IMR-90 (cell line): ENCODE measurements at regions not wholly inside any gene's neighbourhood (a gene's known extent, or its start where the extent isn't known, plus 50 kb on each side); places are given as distances from the start of the nearest gene placed in this dataset.

ENCODE experiments used
- ATAC-seq: fragments of 200-7000 bp; cut with Tn5 transposase; 2 replicates; pipeline ENCODE4 v1.9.1; 2020; ENCODE audit warnings: low read depth, mild to moderate bottlenecking, moderate library complexity
- BruUV-seq: library from RNA; stranded (reverse); fragments of 400-500 nt; replicated peaks from 2 replicates; lab custom pipeline; 2021; lab: Mats Ljungman, UMichigan
- CTCF ChIA-PET: fragments of 300-600 bp; formaldehyde crosslinking; extraction: SDS; loops from one replicate; lab custom pipeline; 2021; ENCODE audit warnings: antibody characterized with exemption; lab: Yijun Ruan, JAX
- POLR2A ChIA-PET: fragments of 300-600 bp; sonication (Branson Sonifier 250); formaldehyde crosslinking; loops from one replicate; lab custom pipeline; 2022; ENCODE audit warnings: antibody characterized with exemption; ENCODE audit not compliant: unreplicated experiment; lab: Charles Lee
- DNase-seq: peaks from one replicate; pipeline ENCODE4 v3.0.0; 2013
- H2AFZ ChIP-seq: replicated peaks from 2 replicates; pipeline ENCODE3; 2013; ENCODE audit warnings: low read length, mild to moderate bottlenecking; ENCODE audit not compliant: poor library complexity
- H2AK5ac ChIP-seq: 2 replicates; pipeline ENCODE4 v1.6.1; 2013; ENCODE audit warnings: low read depth, low read length, inconsistent platforms
- H2AK9ac ChIP-seq: replicated peaks from 2 replicates; pipeline ENCODE3; 2013; ENCODE audit warnings: mild to moderate bottlenecking, low read depth, low read length, moderate library complexity; ENCODE audit not compliant: poor library complexity
- H2BK120ac ChIP-seq: 2 replicates; pipeline ENCODE4 v1.6.1; 2013; ENCODE audit warnings: low read depth, low read length, inconsistent platforms
- H2BK15ac ChIP-seq: 3 replicates; pipeline ENCODE4 v1.6.1; 2013; ENCODE audit warnings: low read depth, low read length, inconsistent platforms
- H2BK20ac ChIP-seq: 2 replicates; pipeline ENCODE4 v1.6.1; 2013; ENCODE audit warnings: low read depth, mild to moderate bottlenecking, inconsistent platforms, low read length, moderate library complexity
- H2BK5ac ChIP-seq: 2 replicates; pipeline ENCODE4 v1.6.1; 2013; ENCODE audit warnings: mild to moderate bottlenecking, low read depth, low read length, inconsistent platforms; ENCODE audit not compliant: poor library complexity, severe bottlenecking
- H3K14ac ChIP-seq: replicated peaks from 2 replicates; pipeline ENCODE4 v1.6.1; 2013; ENCODE audit warnings: low read depth, low read length, inconsistent platforms
- H3K18ac ChIP-seq: 2 replicates; pipeline ENCODE4 v1.6.1; 2013; ENCODE audit warnings: low read depth, low read length, control low read depth
- H3K23ac ChIP-seq: 2 replicates; pipeline ENCODE4 v1.6.1; 2013; ENCODE audit warnings: low read depth, low read length, inconsistent platforms
- H3K27ac ChIP-seq: 2 replicates; pipeline ENCODE4 v1.5.1; 2013; ENCODE audit warnings: mild to moderate bottlenecking, control low read depth, low read length; ENCODE audit not compliant: insufficient read depth
- H3K27me3 ChIP-seq: 2 replicates; pipeline ENCODE4 v1.6.1; 2013; ENCODE audit warnings: low read length; ENCODE audit not compliant: control insufficient read depth, insufficient read depth
- H3K36me3 ChIP-seq: 2 replicates; pipeline ENCODE4 v1.6.1; 2013; ENCODE audit warnings: low read length, mixed read lengths; ENCODE audit not compliant: control insufficient read depth, insufficient read depth
- H3K4ac ChIP-seq: 2 replicates; pipeline ENCODE4 v1.6.1; 2013; ENCODE audit warnings: low read depth, low read length, inconsistent platforms
- H3K4me1 ChIP-seq: 2 replicates; pipeline ENCODE4 v1.6.1; 2013; ENCODE audit warnings: low read length, mixed read lengths; ENCODE audit not compliant: control insufficient read depth, insufficient read depth
- H3K4me2 ChIP-seq: 2 replicates; pipeline ENCODE4 v1.6.1; 2013; ENCODE audit warnings: low read depth, mild to moderate bottlenecking, control low read depth, low read length, moderate library complexity
- H3K4me3 ChIP-seq: 2 replicates; pipeline ENCODE4 v1.5.1; 2013; ENCODE audit warnings: low read depth, mild to moderate bottlenecking, control low read depth, low read length, moderate library complexity; ENCODE audit not compliant: insufficient read depth
- H3K56ac ChIP-seq: 2 replicates; pipeline ENCODE4 v1.6.1; 2013; ENCODE audit warnings: low read length, inconsistent platforms; ENCODE audit not compliant: insufficient read depth; ENCODE audit errors: extremely low read depth
- H3K79me1 ChIP-seq, 2 experiments: 2 replicates each; pipeline ENCODE4 v1.6.1; 2013; ENCODE audit warnings: low read length in 2 of 2, inconsistent platforms in 1 of 2, low read depth in 1 of 2
- H3K9ac ChIP-seq: 2 replicates; pipeline ENCODE4 v1.6.1; 2013; ENCODE audit warnings: low read depth, low read length, control low read depth
- H3K9me1 ChIP-seq: 2 replicates; pipeline ENCODE4 v1.6.1; 2013; ENCODE audit warnings: low read length, inconsistent platforms; ENCODE audit not compliant: insufficient read depth
- H3K9me3 ChIP-seq: 2 replicates; pipeline ENCODE4 v1.6.1; 2013; ENCODE audit warnings: low read length; ENCODE audit not compliant: control insufficient read depth, insufficient read depth
- H4K20me1 ChIP-seq: 2 replicates; pipeline ENCODE4 v1.6.1; 2013; ENCODE audit warnings: low read length, inconsistent platforms; ENCODE audit not compliant: insufficient read depth
- H4K5ac ChIP-seq: 2 replicates; pipeline ENCODE4 v1.6.1; 2013; ENCODE audit warnings: mild to moderate bottlenecking, low read depth, low read length, control low read depth
- H4K8ac ChIP-seq, 2 experiments: 2 replicates each; pipeline ENCODE4 v1.6.1; 2013; ENCODE audit warnings: low read depth in 2 of 2, low read length in 2 of 2, control low read depth in 1 of 2, inconsistent platforms in 1 of 2
- H4K91ac ChIP-seq: 2 replicates; pipeline ENCODE4 v1.6.1; 2013; ENCODE audit warnings: low read depth, low read length, inconsistent platforms; ENCODE audit not compliant: insufficient read depth
- BHLHE40 ChIP-seq: fragments of 150-350 bp; IDR thresholded peaks from 2 replicates; pipeline ENCODE4 v1.6.1; 2016; ENCODE audit warnings: mild to moderate bottlenecking, low read depth, low read length
- CEBPB ChIP-seq: IDR thresholded peaks from 2 replicates; pipeline ENCODE4 v1.6.1; 2012; ENCODE audit warnings: low read depth, low read length, improper control_type of control experiment
- CHD1 ChIP-seq: IDR thresholded peaks from 2 replicates; pipeline ENCODE4 v1.6.1; 2012; ENCODE audit warnings: low read depth, low read length, improper control_type of control experiment
- FOS ChIP-seq: fragments of 150-350 bp; IDR thresholded peaks from 2 replicates; pipeline ENCODE4 v1.6.1; 2016; ENCODE audit warnings: low read depth, low read length
- MAFK ChIP-seq: IDR thresholded peaks from 2 replicates; pipeline ENCODE4 v1.6.1; 2012; ENCODE audit warnings: low read depth, low read length, improper control_type of control experiment
- MAZ ChIP-seq: IDR thresholded peaks from 2 replicates; pipeline ENCODE4 v1.6.1; 2012; ENCODE audit warnings: low read depth, mild to moderate bottlenecking, low read length, improper control_type of control experiment, moderate library complexity, borderline replicate concordance
- MXI1 ChIP-seq: IDR thresholded peaks from 2 replicates; pipeline ENCODE4 v1.6.1; 2012; ENCODE audit warnings: low read depth, mild to moderate bottlenecking, low read length, moderate library complexity, borderline replicate concordance
- NFE2L2 ChIP-seq: fragments of 150-350 bp; IDR thresholded peaks from 2 replicates; pipeline ENCODE4 v1.6.1; 2016; ENCODE audit warnings: low read depth, mild to moderate bottlenecking, low read length
- POLR2A ChIP-seq: IDR thresholded peaks from 2 replicates; pipeline ENCODE4 v1.6.1; 2012; ENCODE audit warnings: mild to moderate bottlenecking, low read depth, low read length
- RAD21 ChIP-seq: IDR thresholded peaks from 2 replicates; pipeline ENCODE4 v1.6.1; 2012; ENCODE audit warnings: low read length, improper control_type of control experiment
- RFX5 ChIP-seq: IDR thresholded peaks from 2 replicates; pipeline ENCODE4 v1.8.0; 2012; ENCODE audit warnings: low read depth, mild to moderate bottlenecking, low read length, moderate library complexity
- WGBS, 2 experiments: methylation state at CpG; one replicate each; pipeline versions ENCODE4 v1.1.5 to v1.1.7; 2013; ENCODE audit warnings: missing lambda C conversion rate in 2 of 2; ENCODE audit not compliant: insufficient read length in 1 of 2; ENCODE audit errors: extremely low coverage in 2 of 2; 5-methylcytosine and 5-hydroxymethylcytosine counted together
- dilution Hi-C: fragments of 300-500 bp; cut with HindIII; formaldehyde crosslinking; loops from one replicate; pipeline ENCODE4 v1.14.3; 2018; ENCODE audit warnings: low sequenced_read_pairs; ENCODE audit not compliant: unreplicated experiment
- in situ Hi-C: fragments of 300-500 bp; cut with MboI; formaldehyde crosslinking; loops from 3 replicates; pipeline ENCODE4 v1.14.3; 2019; ENCODE audit warnings: low sequenced_read_pairs, inconsistent platforms, mixed read lengths
- intact Hi-C: fragments of 100-400 bp; cut with micrococcal nuclease; formaldehyde crosslinking; loops from 2 replicates; pipeline ENCODE4 v1.10.0; 2022
- TF ChIP-seq, protein P1 (sequence below): fragments of 150-350 bp; IDR thresholded peaks from 2 replicates; pipeline ENCODE4 v1.6.1; 2017; ENCODE audit warnings: mild to moderate bottlenecking, antibody characterized with exemption, low read length, low read depth
- TF ChIP-seq, protein P2 (sequence below): fragments of 150-350 bp; IDR thresholded peaks from 2 replicates; pipeline ENCODE4 v1.6.1; 2016; ENCODE audit warnings: low read depth, mild to moderate bottlenecking, low read length, moderate library complexity, borderline replicate concordance

DNA sequence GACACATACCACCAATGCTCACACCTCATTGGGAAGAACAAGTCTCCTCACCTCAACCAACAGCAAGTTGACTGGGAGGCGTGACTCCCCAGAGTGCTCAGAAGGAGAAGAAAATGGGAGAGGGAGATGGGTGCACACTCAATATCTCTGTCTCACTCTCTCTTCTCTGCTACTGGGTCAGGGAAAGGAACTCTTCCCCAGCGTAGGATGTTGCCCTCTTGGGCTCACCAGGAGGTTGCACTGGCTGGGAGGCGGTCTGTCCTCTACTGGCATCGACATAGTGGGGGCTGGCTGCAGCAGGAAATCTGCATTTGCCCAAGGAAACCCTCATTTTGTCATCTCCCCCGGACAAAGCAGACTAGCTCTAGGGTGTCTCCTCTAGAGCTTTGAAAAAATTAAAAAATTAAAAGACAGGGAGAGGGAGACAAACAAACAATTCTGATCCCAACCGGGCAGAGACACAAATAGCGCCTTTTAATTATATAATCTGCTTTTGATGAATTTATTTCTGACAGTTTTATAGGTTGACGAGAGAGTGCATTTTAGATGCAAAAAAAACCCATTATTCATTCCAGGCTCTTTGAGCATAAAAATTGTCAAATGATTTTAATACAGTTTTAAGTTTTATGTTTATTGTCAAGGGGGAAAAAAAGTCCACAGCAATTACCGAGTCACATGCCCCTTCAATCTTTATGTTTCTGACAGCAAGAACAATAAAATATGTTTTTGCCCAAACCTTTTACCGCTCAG lies 179.3 kb upstream of the MVB12B start:
- Histone ChIP-seq H3K4me3 (no peak overlapping the region), H2BK5ac (no peak overlapping the region), H3K9me3 (no peaks in the 10 kb centered on the region), H2AK9ac (no peak overlapping the region), H3K9ac (no peak overlapping the region), H3K27me3 (peaks cover 32% of the 10 kb centered on the region), H3K56ac (no peak overlapping the region), H4K20me1 (no peaks in the 10 kb centered on the region), H2BK15ac (no peak overlapping the region), H3K4me2 (no peak overlapping the region), H2BK20ac (no peak overlapping the region), H3K4me1 (no peaks in the 10 kb centered on the region), H3K27ac (no peak overlapping the region), H2BK120ac (no peak overlapping the region), H3K36me3 (no peaks in the 10 kb centered on the region), H3K23ac (no peak overlapping the region), H3K4ac (no peak overlapping the region), H4K5ac (no peak overlapping the region), H4K8ac (no peak overlapping the region), H3K79me1 (no peaks in the 10 kb centered on the region), H2AFZ (no peak overlapping the region), H3K18ac (no peak overlapping the region), H4K91ac (no peak overlapping the region), H2AK5ac (no peak overlapping the region), H3K9me1 (no peaks in the 10 kb centered on the region), H3K14ac (no peak overlapping the region)
- 20% methylated on average over 1 of the region's 10 CpGs; no CpG with 5 or more reads in 1 of the 2 experiments for WGBS, 2 experiments
- in situ Hi-C loops: no loop called here
- dilution Hi-C loops: no loop called here
- POLR2A ChIA-PET: no interaction called here
- DNase-seq (no peak), ATAC-seq (no peak)
- CTCF ChIA-PET: no interaction called here
- TF ChIP-seq RAD21: no peak
- TF ChIP-seq CEBPB: no peak
- TF ChIP-seq FOS: no peak
- TF ChIP-seq NFE2L2: no peak
- TF ChIP-seq BHLHE40: no peak
- no peak for TF ChIP-seq RFX5
- TF ChIP-seq, protein P1, sequence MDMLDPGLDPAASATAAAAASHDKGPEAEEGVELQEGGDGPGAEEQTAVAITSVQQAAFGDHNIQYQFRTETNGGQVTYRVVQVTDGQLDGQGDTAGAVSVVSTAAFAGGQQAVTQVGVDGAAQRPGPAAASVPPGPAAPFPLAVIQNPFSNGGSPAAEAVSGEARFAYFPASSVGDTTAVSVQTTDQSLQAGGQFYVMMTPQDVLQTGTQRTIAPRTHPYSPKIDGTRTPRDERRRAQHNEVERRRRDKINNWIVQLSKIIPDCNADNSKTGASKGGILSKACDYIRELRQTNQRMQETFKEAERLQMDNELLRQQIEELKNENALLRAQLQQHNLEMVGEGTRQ: no peak
- TF ChIP-seq CHD1: no peak
- no peak for TF ChIP-seq MAFK
- no peak for TF ChIP-seq MXI1
- TF ChIP-seq POLR2A: no peak
- TF ChIP-seq, protein P2, sequence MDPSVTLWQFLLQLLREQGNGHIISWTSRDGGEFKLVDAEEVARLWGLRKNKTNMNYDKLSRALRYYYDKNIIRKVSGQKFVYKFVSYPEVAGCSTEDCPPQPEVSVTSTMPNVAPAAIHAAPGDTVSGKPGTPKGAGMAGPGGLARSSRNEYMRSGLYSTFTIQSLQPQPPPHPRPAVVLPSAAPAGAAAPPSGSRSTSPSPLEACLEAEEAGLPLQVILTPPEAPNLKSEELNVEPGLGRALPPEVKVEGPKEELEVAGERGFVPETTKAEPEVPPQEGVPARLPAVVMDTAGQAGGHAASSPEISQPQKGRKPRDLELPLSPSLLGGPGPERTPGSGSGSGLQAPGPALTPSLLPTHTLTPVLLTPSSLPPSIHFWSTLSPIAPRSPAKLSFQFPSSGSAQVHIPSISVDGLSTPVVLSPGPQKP: no peak
- no peak for TF ChIP-seq MAZ
- intact Hi-C loops: no loop called here
- no TSS peak for BruUV-seq
